H7 (cell line): ENCODE measurements at regions not wholly inside any gene's neighbourhood (a gene's known extent, or its start where the extent isn't known, plus 50 kb on each side); places are given as distances from the start of the nearest gene placed in this dataset.

Experiments
- DNase-seq: peaks from one replicate; pipeline ENCODE4 v3.0.0; 2012
- H3K27me3 ChIP-seq: 2 replicates; pipeline ENCODE4 v1.6.0; 2011; ENCODE audit warnings: mild to moderate bottlenecking, low read length; ENCODE audit not compliant: control insufficient read depth, insufficient read depth
- H3K36me3 ChIP-seq: replicated peaks from 2 replicates; pipeline ENCODE4 v1.5.1; 2011; ENCODE audit warnings: low read length; ENCODE audit not compliant: control insufficient read depth, insufficient read depth
- H3K4me3 ChIP-seq: 2 replicates; pipeline ENCODE4 v1.5.1; 2011; ENCODE audit warnings: low read depth, mild to moderate bottlenecking, control low read depth, low read length, moderate library complexity; ENCODE audit not compliant: insufficient read depth

DNA sequence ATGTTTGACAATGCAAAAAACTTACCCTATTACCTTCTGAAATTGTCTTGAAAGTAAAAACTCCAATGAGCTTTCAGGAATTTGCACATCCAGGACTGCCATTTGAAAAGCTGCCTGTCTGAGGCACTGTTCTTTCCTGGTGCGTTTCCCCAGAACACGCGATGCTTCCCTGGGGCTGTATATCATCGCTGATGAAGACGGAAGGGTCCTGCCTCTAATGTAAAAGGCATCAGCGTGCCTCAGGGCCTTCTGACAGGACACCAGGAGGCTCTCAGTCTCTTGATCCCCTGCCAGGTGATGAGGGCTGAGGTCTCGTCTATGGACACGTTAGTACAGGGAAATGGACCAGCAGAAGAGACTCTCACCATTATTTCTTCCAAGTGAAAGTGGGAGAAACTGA is 296.8 kb downstream of the EFNB2 start:
- DNase-seq, result no peak
- Histone ChIP-seq H3K36me3 (no peaks in the 10 kb centered on the region), H3K27me3 (no peaks in the 10 kb centered on the region), H3K4me3 (no peak overlapping the region)

DNA sequence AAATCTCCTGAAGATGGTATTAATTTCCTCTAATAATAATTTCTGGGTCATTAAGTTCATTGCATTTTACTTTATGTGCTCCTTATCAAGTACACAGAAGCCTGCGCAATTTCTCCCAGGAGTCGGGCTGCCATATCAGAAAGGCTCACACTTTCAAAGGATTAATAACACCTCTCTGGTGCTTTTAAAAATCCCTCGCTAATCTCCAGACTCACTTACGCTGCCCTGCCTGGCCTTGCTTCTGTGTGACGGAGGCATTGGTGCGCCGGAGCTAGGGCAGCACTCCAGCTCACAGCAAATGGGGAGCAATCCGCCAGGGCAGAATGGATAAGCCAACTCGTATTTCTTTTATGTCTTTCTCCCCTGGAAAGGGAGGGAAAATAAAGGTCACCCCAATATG is 300.8 kb downstream of the EFNB2 start:
- no peak for DNase-seq
- H3K27me3 ChIP-seq, result no peaks in the 10 kb centered on the region
- no peaks in the 10 kb centered on the region for H3K36me3 ChIP-seq
- no peak overlapping the region for H3K4me3 ChIP-seq

DNA sequence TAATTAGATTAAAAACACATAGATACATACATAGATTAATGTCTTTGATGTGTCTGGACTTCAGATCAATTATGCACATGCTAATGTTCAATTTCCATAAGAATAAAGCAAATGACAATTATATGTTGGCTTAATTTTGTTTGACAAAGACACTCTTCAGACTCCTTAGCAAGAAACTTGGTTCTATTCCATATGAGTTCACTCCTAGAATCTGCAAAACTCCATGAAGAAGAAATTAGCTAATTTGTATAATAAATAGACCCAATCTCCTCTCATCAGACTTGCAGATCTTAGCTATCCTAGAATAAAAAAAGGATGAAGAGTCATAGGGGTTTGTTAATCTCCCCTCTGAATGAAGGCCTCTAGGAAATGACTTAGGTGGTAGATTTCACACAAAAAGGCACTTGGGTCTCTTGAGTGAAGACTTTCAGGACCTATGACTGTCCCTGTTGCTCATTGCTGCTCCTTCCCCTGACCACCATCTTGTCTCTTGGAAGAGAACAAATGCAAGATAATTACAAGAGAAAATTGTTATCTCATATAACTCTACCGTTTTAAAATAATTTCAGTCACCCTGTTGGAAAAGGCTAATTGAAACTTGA is 302.2 kb downstream of the EFNB2 start:
- Histone ChIP-seq H3K36me3 (no peaks in the 10 kb centered on the region), H3K4me3 (no peak overlapping the region), H3K27me3 (no peaks in the 10 kb centered on the region)
- no peak for DNase-seq

DNA sequence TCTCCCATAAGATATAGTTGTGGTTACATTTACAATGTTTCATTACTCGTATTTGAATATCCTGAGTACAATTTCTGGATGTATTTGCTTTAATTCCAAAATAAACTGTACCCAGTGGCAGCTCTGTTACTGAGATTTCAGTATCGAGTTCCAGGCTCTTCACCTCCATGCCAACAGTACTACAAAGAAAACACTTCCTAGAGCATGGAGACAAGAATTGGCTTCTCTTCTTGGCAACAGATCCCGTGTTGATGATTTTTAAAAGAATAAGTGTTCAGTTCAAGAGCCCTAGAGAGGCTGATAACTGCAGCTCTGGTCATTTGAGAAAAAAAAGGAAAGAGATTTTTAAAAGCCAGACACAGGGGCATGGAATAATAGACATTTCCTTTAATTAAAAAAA is 302.8 kb downstream of the EFNB2 start:
- no peak overlapping the region for H3K4me3 ChIP-seq
- no peaks in the 10 kb centered on the region for H3K27me3 ChIP-seq
- no peaks in the 10 kb centered on the region for H3K36me3 ChIP-seq
- DNase-seq, result no peak

DNA sequence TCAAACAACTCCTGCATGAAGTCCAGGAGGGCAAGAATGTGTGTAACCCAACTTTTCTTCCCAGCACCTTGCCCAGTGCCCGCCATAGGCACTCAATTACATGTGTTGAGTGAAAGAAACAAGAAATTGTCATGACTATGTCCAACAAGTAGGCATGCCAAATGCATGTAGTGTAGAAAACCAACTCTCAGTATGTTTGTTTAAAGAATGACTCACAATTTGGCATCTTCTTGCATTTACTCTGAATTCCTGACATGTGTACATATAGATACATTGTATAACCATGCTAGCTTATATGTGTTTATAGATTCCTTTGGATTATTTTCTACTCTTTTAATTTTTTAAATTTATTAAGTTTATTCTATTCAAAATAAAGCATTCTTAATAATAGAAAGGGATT is 305.0 kb downstream of the EFNB2 start:
- Histone ChIP-seq H3K36me3 (no peaks in the 10 kb centered on the region), H3K4me3 (no peak overlapping the region)
- no peak for DNase-seq

DNA sequence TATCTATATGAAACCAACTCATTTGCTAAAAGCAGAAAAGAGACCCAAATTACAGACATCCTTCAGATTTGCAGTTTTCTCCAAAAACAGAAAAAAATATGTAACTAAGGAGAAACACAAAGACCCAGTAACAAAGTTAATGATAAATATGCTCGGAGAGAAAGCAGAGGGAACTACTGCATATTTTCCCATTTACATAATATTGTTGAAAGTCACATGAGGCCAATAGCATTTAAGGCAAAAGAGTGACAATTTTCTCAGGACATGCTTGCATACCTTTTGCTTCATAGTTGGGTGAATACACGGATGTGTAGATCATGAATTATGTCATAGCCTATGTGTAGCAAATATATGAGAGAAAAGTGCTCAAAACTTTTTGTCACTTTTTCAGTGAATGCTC is 310.3 kb downstream of the EFNB2 start:
- no peak for DNase-seq

More for the DNA sequence above, 305.0 kb downstream of the EFNB2 start:
- H3K27me3 ChIP-seq, result no peaks in the 10 kb centered on the region

DNA sequence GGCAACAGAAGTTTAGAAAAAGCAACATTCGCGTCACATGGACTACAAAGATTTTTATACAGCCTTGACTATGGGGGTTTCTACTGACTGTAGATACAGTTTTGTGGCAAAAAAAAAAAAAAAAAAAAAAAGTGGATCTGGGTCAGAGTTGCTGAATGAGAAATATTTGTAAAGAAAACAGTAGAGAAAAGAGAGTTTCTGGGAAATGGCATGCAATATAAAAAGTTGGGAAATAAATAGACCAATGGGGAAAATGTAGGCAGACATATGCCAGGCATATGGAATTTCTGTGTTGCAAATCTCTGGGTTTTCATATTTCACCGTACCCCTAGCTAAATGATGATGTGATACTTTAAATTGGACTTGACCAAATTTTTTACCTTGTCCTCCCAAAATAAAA is 315.3 kb downstream of the EFNB2 start:
- DNase-seq, result no peak
- no peak overlapping the region for H3K4me3 ChIP-seq
- no peaks in the 10 kb centered on the region for H3K27me3 ChIP-seq
- no peaks in the 10 kb centered on the region for H3K36me3 ChIP-seq

More for the DNA sequence above, 310.3 kb downstream of the EFNB2 start:
- Histone ChIP-seq H3K4me3 (no peak overlapping the region), H3K36me3 (no peaks in the 10 kb centered on the region), H3K27me3 (no peaks in the 10 kb centered on the region)

DNA sequence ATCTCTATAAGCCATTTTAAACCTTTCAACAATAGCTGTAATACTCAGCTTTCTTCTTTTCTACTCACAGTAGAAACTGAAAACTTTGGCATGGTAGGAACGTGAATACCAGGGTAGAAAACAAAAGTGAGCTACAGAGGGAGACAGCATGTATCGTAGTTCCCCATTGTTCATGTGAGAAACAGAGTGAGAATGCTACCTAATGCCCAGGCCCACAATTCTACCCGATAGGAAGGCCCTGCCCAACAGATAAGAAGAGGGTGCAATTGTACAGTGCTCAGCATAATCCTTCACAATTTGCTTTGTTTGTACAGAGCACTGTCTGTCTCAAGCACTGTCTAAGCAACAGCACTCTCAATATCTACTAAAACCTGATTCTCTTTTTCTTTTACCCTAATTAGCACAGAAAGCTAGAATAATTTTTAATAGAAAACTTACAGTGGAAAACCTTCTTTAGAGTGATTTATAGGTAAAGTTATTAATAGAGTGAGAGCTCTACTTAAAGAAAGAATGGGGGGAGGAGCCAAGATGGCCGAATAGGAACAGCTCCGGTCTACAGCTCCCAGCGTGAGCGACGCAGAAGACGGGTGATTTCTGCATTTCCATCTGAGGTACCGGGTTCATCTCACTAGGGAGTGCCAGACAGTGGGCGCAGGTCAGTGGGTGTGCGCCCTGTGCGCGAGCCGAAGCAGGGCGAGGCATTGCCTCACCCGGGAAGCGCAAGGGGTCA is 322.3 kb downstream of the EFNB2 start:
- Histone ChIP-seq H3K36me3 (no peaks in the 10 kb centered on the region), H3K27me3 (no peaks in the 10 kb centered on the region), H3K4me3 (no peak overlapping the region)
- peak; percentile 17 for DNase-seq

DNA sequence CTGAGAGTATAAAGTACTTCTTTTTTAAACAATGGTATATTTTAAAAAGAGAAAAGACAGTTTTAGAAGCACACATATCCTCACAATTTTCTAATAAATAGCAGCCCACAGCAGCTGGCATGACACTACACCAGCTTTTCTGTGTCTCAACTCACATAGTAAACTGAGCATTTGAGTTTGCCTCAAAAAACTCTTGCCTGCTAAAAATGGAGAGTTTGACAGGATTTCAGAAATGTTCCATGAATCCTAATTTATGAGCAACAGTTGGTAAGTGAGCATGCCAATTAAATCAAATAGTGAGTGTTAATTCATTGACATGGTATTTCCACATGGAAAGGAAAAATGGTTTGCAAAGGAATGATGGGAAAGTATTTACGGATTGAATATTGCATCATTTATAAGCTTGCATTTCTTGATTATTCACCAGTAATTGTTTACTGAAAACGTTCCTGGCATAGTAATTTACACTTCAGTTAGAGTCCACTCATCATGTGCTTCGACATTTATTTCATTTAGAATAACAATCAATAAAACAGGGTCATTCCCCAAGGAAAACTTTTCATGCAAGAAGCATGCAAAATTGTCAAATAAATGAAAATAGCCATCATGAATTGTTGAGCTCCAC is 323.0 kb downstream of the EFNB2 start:
- H3K36me3 ChIP-seq, result no peaks in the 10 kb centered on the region
- no peak overlapping the region for H3K4me3 ChIP-seq
- no peaks in the 10 kb centered on the region for H3K27me3 ChIP-seq
- no peak for DNase-seq

DNA sequence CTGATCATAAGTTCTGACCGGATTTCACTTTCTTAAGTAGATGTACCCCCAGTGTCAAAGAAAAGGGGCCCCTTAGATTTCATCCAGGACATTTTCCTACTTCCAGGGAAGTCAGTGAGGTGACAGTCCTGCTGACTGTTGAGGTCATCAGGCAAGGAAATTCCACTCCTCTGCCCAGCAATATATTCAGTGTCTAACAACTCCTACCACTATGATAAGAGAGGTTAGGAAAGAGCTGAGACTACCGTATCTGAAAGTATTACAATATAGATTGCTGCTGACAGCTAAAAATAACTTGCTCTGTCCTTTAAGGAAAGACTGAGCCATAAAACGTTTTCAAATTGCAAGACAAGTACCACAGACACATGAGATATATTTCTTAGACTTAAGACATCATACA is 325.1 kb downstream of the EFNB2 start:
- H3K36me3 ChIP-seq, result no peaks in the 10 kb centered on the region
- H3K27me3 ChIP-seq, result no peaks in the 10 kb centered on the region
- no peak overlapping the region for H3K4me3 ChIP-seq
- DNase-seq, result no peak

DNA sequence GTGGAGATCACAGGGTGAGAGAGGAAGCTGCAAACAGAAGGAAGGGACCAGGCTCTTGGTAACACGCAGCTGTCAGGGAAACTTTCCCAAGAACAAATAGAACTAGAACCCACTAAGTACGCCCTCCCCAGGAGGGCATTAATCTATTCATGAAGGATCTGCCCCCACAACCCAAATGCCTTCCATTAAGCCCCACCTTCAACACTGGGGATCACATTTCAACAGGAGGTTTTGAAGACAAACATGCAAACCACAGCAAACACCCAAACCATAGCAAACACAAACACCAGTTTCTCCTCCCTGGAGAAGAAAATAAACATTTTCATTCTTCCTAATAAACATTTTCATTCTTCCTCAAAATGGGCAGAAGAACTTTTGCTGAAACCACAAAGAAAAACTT is 329.6 kb downstream of the EFNB2 start:
- H3K4me3 ChIP-seq, result no peak overlapping the region
- H3K36me3 ChIP-seq, result no peaks in the 10 kb centered on the region
- H3K27me3 ChIP-seq, result no peaks in the 10 kb centered on the region
- no peak for DNase-seq

DNA sequence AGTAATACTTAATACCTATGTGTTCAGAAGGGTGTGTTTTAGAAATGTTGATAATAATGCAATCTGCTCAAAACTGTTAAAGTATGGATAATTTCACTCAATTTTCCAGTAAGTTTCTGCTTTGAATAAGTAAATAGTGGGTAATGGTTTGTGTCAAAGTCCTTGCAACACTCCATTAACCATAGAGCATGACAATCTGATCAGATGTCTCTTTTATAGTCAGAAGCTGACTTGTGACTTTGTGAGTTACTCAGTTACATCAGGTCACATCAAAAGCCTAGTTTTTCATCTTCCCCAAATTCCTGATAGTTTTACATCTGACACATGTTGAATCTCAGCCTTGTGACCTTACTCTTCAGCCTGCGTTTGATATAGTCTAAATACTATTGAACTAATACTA is 338.0 kb downstream of the EFNB2 start:
- no peaks in the 10 kb centered on the region for H3K36me3 ChIP-seq
- H3K4me3 ChIP-seq, result no peak overlapping the region
- DNase-seq, result no peak
- H3K27me3 ChIP-seq, result no peaks in the 10 kb centered on the region

DNA sequence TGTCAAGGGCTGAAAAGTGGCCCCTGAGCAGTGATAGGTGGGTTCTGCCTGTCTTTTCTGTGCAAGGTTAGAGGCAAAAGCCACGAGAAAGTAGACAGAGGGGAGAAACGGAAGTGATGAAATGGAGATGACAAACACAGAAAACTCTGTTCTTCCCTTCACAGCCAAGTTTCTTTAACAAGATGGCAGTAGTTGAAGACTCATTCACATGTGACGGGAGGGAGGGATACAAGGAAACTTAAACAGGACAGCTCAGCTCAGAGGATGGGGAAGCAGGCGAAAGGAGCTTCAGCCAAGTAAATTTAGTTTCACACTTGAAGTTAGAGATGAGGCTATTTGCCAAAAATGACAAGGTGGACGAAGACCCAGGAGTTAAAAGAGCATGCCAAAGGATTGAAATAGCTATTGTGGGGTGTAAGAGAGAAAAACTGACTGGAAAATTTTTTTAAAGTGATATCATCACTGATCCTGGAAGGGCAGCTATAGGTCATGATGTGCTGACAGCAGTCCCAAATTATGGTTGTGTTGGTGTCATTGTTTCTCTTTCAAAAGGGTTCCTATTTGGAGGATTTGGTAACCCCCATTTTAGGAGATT is 347.9 kb downstream of the EFNB2 start:
- H3K27me3 ChIP-seq, result no peaks in the 10 kb centered on the region
- no peak for DNase-seq
- H3K36me3 ChIP-seq, result no peaks in the 10 kb centered on the region
- H3K4me3 ChIP-seq, result no peak overlapping the region

DNA sequence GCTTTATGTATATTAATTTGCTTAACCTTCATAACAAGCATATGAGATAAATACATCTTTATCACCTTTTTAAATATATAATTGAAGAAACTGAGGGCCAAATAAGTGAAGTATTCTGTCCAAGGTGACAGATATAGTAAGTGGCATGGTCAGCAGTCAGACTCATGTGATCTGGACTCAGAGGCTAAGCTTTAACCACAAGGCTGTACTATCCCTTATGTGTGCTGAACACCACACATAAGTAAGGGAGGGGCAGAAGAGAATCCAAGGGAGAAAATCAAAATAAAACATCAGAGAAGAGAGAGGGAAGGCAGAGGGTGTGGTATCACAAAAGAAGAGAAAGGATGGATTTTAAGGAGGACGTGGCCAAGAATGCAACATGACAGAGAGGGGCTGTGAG is 348.4 kb downstream of the EFNB2 start:
- H3K36me3 ChIP-seq, result no peaks in the 10 kb centered on the region
- no peak for DNase-seq
- no peak overlapping the region for H3K4me3 ChIP-seq
- H3K27me3 ChIP-seq, result no peaks in the 10 kb centered on the region
